T1000 (cell line): ENCODE measurements at regions not wholly inside any gene's neighbourhood (a gene's known extent, or its start where the extent isn't known, plus 50 kb on each side); places are given as distances from the start of the nearest gene placed in this dataset.

Experiments used
- DNase-seq: peaks from one replicate; lab custom pipeline; 2025; ENCODE audit warnings: mixed read lengths; lab: John Stamatoyannopoulos, UW

GRCh38 chr14:101135796-101136742 lies 232.5 kb upstream of the RTL1 start:
- DNase-seq, result no peak

- DNase-seq, result no peak
Observed at GRCh38 chr14:101137234-101137633, 233.7 kb upstream of the RTL1 start.

- DNase-seq, result no peak
Observed at GRCh38 chr14:101147848-101148247, 244.3 kb upstream of the RTL1 start.

- DNase-seq, result no peak
Observed at GRCh38 chr14:101150039-101150610, 246.6 kb upstream of the RTL1 start.

- no peak for DNase-seq
Observed at GRCh38 chr14:101151226-101151926, 247.9 kb upstream of the RTL1 start.

- DNase-seq, result no peak
Observed at GRCh38 chr14:101151927-101152305, 248.4 kb upstream of the RTL1 start.

GRCh38 chr14:101152855-101153254 lies 249.3 kb upstream of the RTL1 start:
- no peak for DNase-seq

GRCh38 chr14:101153691-101154090 lies 250.2 kb upstream of the RTL1 start:
- DNase-seq, result no peak

- DNase-seq, result no peak
Observed at GRCh38 chr14:101155575-101155974, 252.1 kb upstream of the RTL1 start.

- no peak for DNase-seq
Observed at GRCh38 chr14:101167428-101167827, 263.9 kb upstream of the RTL1 start.

GRCh38 chr14:101169267-101169666 lies 265.7 kb upstream of the RTL1 start:
- DNase-seq, result no peak

- no peak for DNase-seq
Observed at GRCh38 chr14:101171650-101172049, 268.1 kb upstream of the RTL1 start.

- DNase-seq, result no peak
Observed at GRCh38 chr14:101173698-101174521, 270.4 kb upstream of the RTL1 start.

- DNase-seq, result no peak
Observed at GRCh38 chr14:101174522-101174838, 271.0 kb upstream of the RTL1 start.

GRCh38 chr14:101174980-101175606 lies 271.6 kb upstream of the RTL1 start:
- no peak for DNase-seq

- no peak for DNase-seq
Observed at GRCh38 chr14:101175731-101176534, 272.4 kb upstream of the RTL1 start.

GRCh38 chr14:101176535-101177205 lies 273.1 kb upstream of the RTL1 start:
- no peak for DNase-seq

GRCh38 chr14:101177301-101177971 lies 273.9 kb upstream of the RTL1 start:
- no peak for DNase-seq

- no peak for DNase-seq
Observed at GRCh38 chr14:101178184-101179072, 274.9 kb upstream of the RTL1 start.
